ENCODE measurements at regions not wholly inside any gene's neighbourhood (a gene's known extent, or its start where the extent isn't known, plus 50 kb on each side); places are given as distances from the start of the nearest gene placed in this dataset.

GRCh38 chr4:20445933-20446723 is 194.4 kb downstream of the SLIT2 start:
- H3K9me3 ChIP-seq (replicated peaks; ENCODE audit: control insufficient read depth, insufficient read depth, low read length): no peaks in the 10 kb centered on the region
- no peak for FAIRE-seq
- H3K27me3 ChIP-seq (ENCODE audit: control insufficient read depth in 2 of 2, insufficient read depth in 2 of 2, low read length in 2 of 2): no peaks in the 10 kb centered on the region
- no peaks in the 10 kb centered on the region for H3K79me2 ChIP-seq (ENCODE audit: control insufficient read depth, insufficient read depth, low read length)
- no peak overlapping the region for H3K4me3 ChIP-seq (replicated peaks in 1 of 3; ENCODE audit: insufficient read depth in 1 of 3, low read depth in 1 of 3, low read length in 3 of 3)
- BruUV-seq (replicated peaks): no TSS peak
- H2AFZ ChIP-seq (ENCODE audit: low read depth, low read length): no peak overlapping the region
- no peak for TF ChIP-seq FOS (IDR thresholded peaks at IDR 0.05; ENCODE audit: borderline replicate concordance, insufficient read depth, low read length)
- no peak for TF ChIP-seq POLR2AphosphoS5 (IDR thresholded peaks at IDR 0.05; ENCODE audit: insufficient read depth, low read depth, low read length)
- TF ChIP-seq POLR2A (IDR thresholded peaks at IDR 0.05; ENCODE audit: low read depth, low read length): no peak
- no peak for TF ChIP-seq GATA2 (IDR thresholded peaks at IDR 0.05; ENCODE audit: insufficient read depth, insufficient read length, low read depth, low read length)
- TF ChIP-seq MAX (IDR thresholded peaks at IDR 0.05; ENCODE audit: insufficient read depth, insufficient read length): no peak
- TF ChIP-seq JUN (IDR thresholded peaks at IDR 0.05; ENCODE audit: borderline replicate concordance, insufficient read depth, insufficient read length, low read depth): no peak
- no peak for TF ChIP-seq EZH2 (IDR thresholded peaks at IDR 0.05; ENCODE audit: borderline replicate concordance, low read depth, low read length, severe bottlenecking)
- TF ChIP-seq CTCF (IDR thresholded peaks at IDR 0.05; ENCODE audit: extremely low read depth in 1 of 2, insufficient read depth in 1 of 2, low read depth in 1 of 2, low read length in 2 of 2): no peak
- TF ChIP-seq MYC (IDR thresholded peaks at IDR 0.05; ENCODE audit: low read depth, low read length): no peak
- POLR2A ChIA-PET: no interaction called here
- H3K4me2 ChIP-seq (ENCODE audit: insufficient read depth, low read length): no peak overlapping the region
- H4K20me1 ChIP-seq (replicated peaks; ENCODE audit: control insufficient read depth, extremely low read depth, insufficient read depth, low read length): no peaks in the 10 kb centered on the region
- H3K4me1 ChIP-seq (ENCODE audit: control insufficient read depth, extremely low read depth, insufficient read depth, low read length): no peaks in the 10 kb centered on the region
- intact Hi-C loops (cut with micrococcal nuclease): no loop called here
- dilution Hi-C loops (cut with MboI; ENCODE audit: extremely low pct_ligation_motif_present, low sequenced_read_pairs): no loop called here
- CTCF ChIA-PET: interaction anchor here (1.0 to 1.6 kb wide), 2 partner anchors 13 to 64 kb away, joined by 3 to 6 read pairs; no protein-coding TSS in a partner anchor
- H3K27ac ChIP-seq (ENCODE audit: insufficient read depth, low read depth, low read length): no peak overlapping the region
- H3K36me3 ChIP-seq (ENCODE audit: control insufficient read depth in 2 of 2, extremely low read depth in 1 of 2, insufficient read depth in 2 of 2, low read length in 2 of 2): no peaks in the 10 kb centered on the region
- H3K9me1 ChIP-seq (replicated peaks; ENCODE audit: control insufficient read depth, extremely low read depth, insufficient read depth, low read length): no peaks in the 10 kb centered on the region
- H3K9ac ChIP-seq (replicated peaks; ENCODE audit: extremely low read depth, insufficient read depth, low read length): no peak overlapping the region
- no peak for DNase-seq (ENCODE audit: low read depth, low spot score)

All from endothelial cell of umbilical vein (primary cell).